ENCODE measurements at regions not wholly inside any gene's neighbourhood (a gene's known extent, or its start where the extent isn't known, plus 50 kb on each side); places are given as distances from the start of the nearest gene placed in this dataset.

DNA sequence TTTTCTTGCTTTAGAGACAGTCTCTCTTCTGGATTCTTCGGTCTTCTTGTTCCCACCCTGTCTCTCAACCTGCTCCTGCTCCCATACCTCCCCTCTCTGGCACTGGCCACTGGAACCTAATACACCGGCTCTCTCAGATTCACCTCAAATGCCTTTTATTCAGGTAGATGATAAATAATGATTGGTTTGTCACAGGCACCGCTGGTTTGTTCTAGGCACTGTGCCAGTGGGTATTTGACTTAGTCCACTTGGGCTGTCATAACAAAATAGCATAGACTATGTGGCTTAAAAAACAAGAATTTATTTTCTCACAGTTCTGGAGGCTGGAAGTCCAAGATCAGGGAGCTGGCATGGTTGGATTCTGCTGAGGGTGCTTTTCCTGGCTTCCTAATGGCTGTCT, 278.2 kb upstream of the STT3B start:
- no peak for DNase-seq

GRCh38 chr3:31255007-31255581, 277.6 kb upstream of the STT3B start:
- DNase-seq = no peak

- no peak for DNase-seq
These were observed 270.5 kb upstream of the STT3B start for GRCh38 chr3:31262201-31262600.

- DNase-seq = no peak
These were observed 268.8 kb upstream of the STT3B start for GRCh38 chr3:31263897-31264296.

DNA sequence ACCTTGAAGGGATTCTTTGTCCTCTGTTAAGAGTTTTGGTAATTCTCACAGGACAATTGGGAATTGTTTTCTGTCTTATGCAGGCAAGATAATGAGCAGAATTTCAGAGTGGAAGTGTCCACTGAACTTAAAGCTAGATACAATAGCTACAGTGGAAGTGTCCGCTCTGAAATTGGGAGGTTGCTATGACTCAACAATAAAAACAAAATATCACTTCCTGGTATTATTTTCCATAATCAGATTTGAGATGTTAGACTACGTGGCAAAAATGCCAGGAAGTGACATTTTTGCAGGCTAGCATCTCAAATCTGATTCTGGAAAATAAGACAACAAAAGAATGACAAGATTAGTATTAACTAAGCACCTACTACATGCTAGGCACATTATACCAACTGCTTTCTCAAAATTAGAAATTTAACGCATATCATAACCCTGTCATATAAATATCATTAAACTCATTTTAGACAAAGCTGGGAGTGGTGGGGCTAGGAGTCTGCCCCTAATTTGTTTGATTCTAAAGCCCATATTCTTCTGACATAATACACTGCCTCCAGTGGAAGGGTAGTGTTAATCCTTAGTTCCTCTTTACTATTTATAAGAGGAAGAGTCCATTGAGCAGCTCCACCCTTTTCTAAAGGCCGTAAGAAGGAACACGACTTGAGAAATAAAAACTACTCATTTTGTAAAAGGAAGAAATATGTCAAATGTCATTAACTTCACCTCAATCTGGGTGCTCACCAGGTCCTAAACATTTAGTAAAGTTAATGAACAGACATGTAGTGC, 266.9 kb upstream of the STT3B start:
- no peak for DNase-seq

GRCh38 chr3:31268868-31269267, 263.9 kb upstream of the STT3B start:
- no peak for DNase-seq

GRCh38 chr3:31270010-31270409, 262.7 kb upstream of the STT3B start:
- no peak for DNase-seq

DNA sequence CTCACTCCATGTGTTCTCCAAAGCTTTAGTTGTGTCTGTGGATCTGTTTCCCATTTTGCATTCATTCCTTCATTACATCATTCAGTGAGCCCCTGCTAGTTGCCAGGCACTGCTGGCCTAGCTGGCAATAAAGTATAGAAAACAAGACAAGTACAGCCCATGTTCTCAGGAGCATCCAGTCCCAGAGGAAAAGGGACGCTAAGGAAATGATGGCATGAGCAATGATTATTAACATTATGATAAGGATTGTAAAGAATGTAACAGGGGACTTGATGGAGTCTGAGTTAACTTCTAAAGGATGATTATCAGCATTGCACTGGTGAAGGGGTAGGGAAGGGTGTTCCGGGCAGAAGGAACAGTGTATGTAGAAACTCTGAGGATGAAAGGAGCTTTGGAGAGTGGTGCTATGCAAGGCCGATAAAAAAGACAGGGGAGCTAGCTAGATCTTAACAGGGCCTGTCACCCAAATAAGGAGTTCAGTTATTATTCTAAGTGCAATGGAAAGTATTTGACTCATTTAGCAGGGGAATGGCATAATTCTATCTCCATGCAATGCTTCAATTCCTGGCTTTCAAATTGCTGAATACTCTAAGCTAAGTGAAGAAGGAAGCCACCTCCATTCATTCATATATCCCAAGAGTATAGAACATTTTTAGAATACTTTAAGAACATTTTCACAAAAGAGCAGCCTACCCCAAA, 258.2 kb upstream of the STT3B start:
- DNase-seq = no peak

GRCh38 chr3:31275038-31275572, 257.6 kb upstream of the STT3B start:
- DNase-seq = no peak

- no peak for DNase-seq
These were observed 257.1 kb upstream of the STT3B start for GRCh38 chr3:31275583-31275982.

GRCh38 chr3:31277582-31277981, 255.1 kb upstream of the STT3B start:
- no peak for DNase-seq

DNA sequence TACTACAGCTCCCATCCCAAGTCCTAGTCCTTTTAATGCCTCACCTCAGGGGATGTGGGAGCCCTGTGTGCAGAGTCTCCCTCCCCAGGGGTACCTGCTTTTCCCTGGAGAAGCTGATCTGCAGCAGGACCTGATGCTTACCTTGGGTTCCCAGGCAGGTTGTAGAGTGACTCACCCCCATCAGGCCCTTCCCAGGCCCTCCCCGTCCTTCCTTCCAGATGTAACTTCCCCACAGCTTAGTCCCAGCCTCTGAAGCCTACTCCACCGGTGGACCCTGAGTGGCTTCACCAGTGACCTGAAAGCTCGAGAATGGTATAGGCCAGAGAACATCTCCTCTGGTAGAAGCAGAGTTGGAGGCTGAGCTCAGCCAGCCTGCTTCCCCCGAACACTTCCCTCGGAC, 254.2 kb upstream of the STT3B start:
- no peak for DNase-seq

GRCh38 chr3:31284776-31285175, 247.9 kb upstream of the STT3B start:
- DNase-seq = no peak

DNA sequence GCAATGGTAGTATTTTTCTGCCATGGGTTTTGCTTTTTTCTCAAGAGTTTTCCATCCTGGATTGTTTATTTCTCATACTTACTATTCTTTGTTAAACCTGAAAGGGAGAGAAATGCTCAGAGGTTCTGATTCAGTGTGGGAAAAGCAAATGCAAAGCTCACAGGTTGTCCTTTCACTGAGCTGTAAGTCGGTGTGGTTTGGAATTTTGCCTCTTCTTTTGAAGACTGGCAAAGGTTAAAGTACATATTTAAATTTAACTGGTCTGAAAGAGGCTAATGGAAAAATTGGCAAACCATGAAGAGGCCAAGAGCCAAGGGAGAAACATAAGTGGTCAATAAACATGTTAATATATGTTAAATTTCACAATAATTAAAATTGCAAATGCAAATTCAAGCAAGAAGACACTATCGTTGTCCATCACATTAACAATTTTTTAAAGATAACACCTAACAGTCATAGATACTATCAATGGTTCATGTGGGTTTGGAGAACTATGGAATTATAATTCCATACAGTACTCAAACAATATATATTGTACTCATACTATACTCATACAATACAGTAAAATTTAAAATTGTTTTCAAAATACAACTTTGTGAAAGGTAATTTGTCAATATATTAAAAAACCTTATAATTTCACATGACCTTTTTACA, 246.8 kb upstream of the STT3B start:
- no peak for DNase-seq

GRCh38 chr3:31288224-31288623, 244.5 kb upstream of the STT3B start:
- DNase-seq = no peak

DNA sequence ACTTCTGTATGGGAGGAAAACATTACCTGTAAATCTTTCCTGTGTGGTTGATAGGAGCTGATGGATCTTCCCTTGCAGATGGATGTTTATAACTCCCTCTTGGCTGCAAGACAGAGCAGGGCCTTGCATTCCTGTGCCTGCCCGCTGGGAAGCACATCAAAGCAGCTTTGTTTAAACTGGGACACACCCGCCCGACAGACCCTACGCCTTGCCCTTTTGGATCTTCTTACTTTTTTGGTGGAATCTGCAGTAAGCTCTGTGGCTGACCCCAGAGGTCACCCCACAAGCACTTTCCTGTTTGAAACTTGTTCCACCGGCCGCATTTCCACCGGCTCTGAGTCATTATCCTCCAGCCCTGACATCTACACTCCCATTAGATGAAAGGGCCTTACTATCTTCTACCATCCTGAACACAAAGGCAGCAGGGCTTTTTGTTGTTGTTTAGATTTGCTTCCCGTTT, 244.1 kb upstream of the STT3B start:
- no peak for DNase-seq

GRCh38 chr3:31289584-31289983, 243.1 kb upstream of the STT3B start:
- DNase-seq = no peak

- DNase-seq = no peak
These were observed 242.7 kb upstream of the STT3B start for GRCh38 chr3:31290046-31290445.

GRCh38 chr3:31291818-31292217, 240.9 kb upstream of the STT3B start:
- DNase-seq = no peak

GRCh38 chr3:31294430-31295149, 238.1 kb upstream of the STT3B start:
- no peak for DNase-seq

- no peak for DNase-seq
These were observed 237.5 kb upstream of the STT3B start for GRCh38 chr3:31295150-31295765.

DNA sequence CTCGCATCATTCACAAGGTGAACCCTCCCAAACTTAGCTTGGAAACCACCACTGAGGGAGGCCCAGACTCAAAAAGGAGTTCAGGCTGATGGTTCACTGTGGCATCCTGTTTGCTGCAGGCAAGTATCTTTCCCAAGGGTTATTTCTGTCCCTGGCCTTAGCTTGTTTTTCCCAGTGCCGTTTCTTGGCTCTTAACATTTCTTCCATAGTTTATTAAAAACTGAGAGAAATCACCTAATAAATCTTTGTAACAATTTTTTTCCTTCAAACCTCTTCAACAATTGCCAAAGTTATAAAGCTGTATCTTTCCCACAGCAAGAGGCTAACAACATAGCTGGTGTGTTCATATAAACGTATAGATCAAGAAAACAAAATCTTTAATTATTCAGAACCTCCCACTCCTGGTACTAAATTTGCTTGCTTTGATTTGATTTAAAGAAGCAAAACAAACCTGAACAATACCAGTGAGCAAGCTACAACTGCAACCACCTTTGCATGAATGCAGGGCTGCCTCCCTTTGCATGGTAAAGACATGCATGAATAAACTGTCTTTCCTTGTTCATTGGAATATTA, 234.9 kb upstream of the STT3B start:
- no peak for DNase-seq

Data from activated CD8-positive, alpha-beta memory T cell treated with anti-CD3 and anti-CD28 coated beads, Interleukin-2, amount 50 U/mL, for 4 hours (primary cell).